ENCODE measurements at regions not wholly inside any gene's neighbourhood (a gene's known extent, or its start where the extent isn't known, plus 50 kb on each side); places are given as distances from the start of the nearest gene placed in this dataset.
"Not testable (repeated sequence)": the region's sequence is repeated elsewhere in the genome, so short reads cannot be mapped to it uniquely, and the experiment has no call there.

DNA sequence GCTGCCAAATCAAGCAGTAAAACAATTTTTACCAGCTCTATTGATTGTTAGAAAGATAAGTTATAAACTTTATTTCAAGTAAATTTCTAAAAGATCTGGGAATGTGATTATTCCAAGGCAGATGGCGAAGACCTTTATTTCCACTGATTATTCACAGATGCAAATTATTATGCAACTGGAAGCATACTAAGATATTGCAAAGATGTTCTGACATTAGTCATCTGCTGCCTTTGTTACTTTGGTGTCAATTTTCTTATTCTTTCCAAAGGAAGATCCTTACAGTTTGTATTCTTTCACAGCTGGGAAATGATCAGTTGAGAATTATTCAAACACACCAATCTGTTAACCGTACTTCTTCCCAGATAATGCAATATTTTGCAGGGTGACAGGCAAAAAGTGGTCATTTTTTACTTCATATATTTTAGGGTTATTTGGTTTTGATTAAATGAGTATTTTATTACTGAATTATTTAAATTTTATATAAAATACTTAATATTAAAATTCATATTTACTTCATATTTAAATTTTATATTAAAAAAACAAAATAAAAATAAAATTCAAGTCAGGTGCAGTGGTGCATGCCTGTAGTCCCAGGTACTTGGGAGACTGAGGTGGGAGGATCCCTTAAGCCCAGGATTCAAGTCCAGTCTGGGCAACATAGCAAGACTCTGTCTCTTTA is 171.3 kb downstream of the FZD1 start:
- Histone ChIP-seq H3K4me3 (ENCODE audit: low read depth, low read length) (no peak overlapping the region), H3K27me3 (ENCODE audit: control insufficient read depth, insufficient read depth, low read length) (no peaks in the 10 kb centered on the region), H3K36me3 (ENCODE audit: control insufficient read depth, insufficient read depth, low read length) (no peaks in the 10 kb centered on the region)
- DNase-seq (ENCODE audit: low read depth): peak; percentile 50
- FAIRE-seq: no peak
- TF ChIP-seq, protein P1, sequence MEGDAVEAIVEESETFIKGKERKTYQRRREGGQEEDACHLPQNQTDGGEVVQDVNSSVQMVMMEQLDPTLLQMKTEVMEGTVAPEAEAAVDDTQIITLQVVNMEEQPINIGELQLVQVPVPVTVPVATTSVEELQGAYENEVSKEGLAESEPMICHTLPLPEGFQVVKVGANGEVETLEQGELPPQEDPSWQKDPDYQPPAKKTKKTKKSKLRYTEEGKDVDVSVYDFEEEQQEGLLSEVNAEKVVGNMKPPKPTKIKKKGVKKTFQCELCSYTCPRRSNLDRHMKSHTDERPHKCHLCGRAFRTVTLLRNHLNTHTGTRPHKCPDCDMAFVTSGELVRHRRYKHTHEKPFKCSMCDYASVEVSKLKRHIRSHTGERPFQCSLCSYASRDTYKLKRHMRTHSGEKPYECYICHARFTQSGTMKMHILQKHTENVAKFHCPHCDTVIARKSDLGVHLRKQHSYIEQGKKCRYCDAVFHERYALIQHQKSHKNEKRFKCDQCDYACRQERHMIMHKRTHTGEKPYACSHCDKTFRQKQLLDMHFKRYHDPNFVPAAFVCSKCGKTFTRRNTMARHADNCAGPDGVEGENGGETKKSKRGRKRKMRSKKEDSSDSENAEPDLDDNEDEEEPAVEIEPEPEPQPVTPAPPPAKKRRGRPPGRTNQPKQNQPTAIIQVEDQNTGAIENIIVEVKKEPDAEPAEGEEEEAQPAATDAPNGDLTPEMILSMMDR (IDR thresholded peaks at IDR 0.05; ENCODE audit: insufficient read depth, low read length, severe bottlenecking): no peak

DNA sequence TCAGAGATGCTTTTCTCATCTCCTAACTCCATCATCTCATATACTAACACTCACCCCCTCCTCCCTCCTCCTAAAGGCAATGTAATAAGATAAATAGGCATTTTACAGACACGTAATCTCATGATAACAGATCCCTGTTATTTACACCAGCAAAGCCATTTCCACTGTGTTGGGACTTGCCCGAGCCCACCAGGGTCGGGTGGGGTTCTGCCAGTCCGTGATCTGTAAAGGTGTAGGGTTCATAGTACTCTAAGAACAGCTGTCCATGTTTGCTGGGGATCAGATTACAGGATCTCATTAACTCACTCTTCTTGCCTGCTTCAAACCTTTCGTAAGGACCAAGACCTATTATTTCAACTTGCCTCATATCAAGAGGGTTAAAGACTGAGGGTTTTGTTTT is 172.4 kb downstream of the FZD1 start:
- no peaks in the 10 kb centered on the region for H3K36me3 ChIP-seq (ENCODE audit: control insufficient read depth, insufficient read depth, low read length)
- H3K27me3 ChIP-seq (ENCODE audit: control insufficient read depth, insufficient read depth, low read length): no peaks in the 10 kb centered on the region
- FAIRE-seq: no peak
- TF ChIP-seq, protein P1 (IDR thresholded peaks at IDR 0.05; ENCODE audit: insufficient read depth, low read length, severe bottlenecking): no peak
- no peak overlapping the region for H3K4me3 ChIP-seq (ENCODE audit: low read depth, low read length)
- peak; percentile 61 for DNase-seq (ENCODE audit: low read depth)

DNA sequence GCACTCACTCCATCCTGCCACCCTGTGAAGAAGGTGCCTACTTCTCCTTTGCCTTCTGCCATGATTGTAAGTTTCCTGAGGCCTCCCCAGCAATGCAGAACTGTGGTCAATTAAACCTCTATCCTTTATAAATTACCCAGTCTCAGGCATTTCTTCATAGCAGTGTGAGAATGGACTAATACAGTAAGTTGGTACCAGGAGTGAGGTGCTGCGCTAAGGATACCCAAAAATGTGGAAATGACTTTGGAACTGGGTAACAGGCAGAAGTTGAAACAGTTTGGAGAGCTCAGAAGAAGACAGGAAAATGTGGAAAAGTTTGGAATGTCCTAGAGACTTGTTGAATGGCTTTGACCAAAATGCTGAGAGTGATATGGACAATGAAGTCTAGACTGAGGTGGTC is 176.0 kb downstream of the FZD1 start:
- not testable (repeated sequence) for DNase-seq (ENCODE audit: low read depth); H3K36me3 ChIP-seq (ENCODE audit: control insufficient read depth, insufficient read depth, low read length); FAIRE-seq; H3K27me3 ChIP-seq (ENCODE audit: control insufficient read depth, insufficient read depth, low read length); H3K4me3 ChIP-seq (ENCODE audit: low read depth, low read length)

DNA sequence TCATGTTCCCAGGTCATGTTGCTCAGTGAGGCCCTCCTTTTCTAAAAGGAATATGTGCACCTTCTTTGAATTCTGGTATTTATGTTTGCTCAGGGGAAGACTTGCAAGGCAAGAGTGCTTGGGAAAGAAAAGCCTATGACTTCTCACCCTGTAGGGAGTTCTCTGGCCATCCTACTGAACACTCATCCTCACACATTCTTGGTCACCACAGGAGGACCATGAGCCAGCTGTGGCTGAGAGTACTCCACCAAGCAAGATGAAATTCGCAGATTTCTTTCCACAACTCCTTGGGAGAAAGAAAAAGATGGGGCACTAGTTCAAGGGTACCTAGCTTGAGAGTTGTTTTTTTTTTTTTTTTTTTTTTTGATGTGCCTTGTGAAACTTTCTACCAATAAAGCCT is 179.6 kb downstream of the FZD1 start:
- FAIRE-seq: no peak
- TF ChIP-seq, protein P1 (IDR thresholded peaks at IDR 0.05; ENCODE audit: insufficient read depth, low read length, severe bottlenecking): no peak

DNA sequence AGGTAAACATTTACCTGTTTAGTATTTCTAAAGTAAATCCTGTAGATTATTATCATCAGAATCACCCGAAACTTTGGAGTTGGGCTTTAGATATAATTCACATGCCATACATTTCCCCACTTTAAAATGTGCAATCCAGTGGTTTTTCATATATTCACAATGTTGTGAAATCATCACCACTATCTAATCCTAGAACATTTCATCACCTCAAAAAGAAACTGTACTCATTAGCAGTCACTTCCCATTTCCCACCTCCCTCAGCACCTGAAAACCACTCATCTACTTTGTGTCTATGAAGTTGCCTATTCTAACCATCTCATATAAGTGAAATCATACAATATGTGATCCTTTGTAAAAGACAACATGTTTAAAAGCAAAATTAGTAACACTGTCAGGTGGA is 182.6 kb downstream of the FZD1 start:
- FAIRE-seq: no peak
- Histone ChIP-seq H3K4me3 (ENCODE audit: low read depth, low read length) (no peak overlapping the region), H3K36me3 (ENCODE audit: control insufficient read depth, insufficient read depth, low read length) (no peaks in the 10 kb centered on the region), H3K27me3 (ENCODE audit: control insufficient read depth, insufficient read depth, low read length) (no peaks in the 10 kb centered on the region)
- DNase-seq (ENCODE audit: low read depth): no peak
- TF ChIP-seq, protein P1 (IDR thresholded peaks at IDR 0.05; ENCODE audit: insufficient read depth, low read length, severe bottlenecking): no peak

More for the DNA sequence above, 179.6 kb downstream of the FZD1 start:
- Histone ChIP-seq H3K4me3 (ENCODE audit: low read depth, low read length) (no peak overlapping the region), H3K36me3 (ENCODE audit: control insufficient read depth, insufficient read depth, low read length) (no peaks in the 10 kb centered on the region), H3K27me3 (ENCODE audit: control insufficient read depth, insufficient read depth, low read length) (no peaks in the 10 kb centered on the region)
- DNase-seq (ENCODE audit: low read depth): no peak

DNA sequence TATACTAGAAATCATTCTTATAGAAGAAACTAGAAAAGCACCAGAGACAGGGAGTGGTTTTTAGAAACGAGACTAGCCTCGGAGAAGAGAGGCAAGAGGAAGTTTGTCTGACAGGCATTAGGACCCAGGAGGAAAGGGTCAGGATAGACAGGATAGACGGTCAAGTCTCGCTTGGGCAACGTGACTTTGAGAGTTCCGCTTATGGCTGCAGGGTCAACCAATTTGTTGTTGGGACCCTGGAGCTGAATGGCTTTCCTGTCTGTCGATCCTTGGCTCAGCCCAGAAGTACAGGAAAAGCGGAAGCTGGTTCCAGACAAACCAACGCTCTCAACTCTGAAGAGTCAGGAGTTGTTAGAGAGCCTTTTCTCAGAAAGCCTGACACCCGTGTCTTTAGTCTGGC is 191.2 kb downstream of the FZD1 start:
- Histone ChIP-seq H3K27me3 (ENCODE audit: control insufficient read depth, insufficient read depth, low read length) (no peaks in the 10 kb centered on the region), H3K4me3 (ENCODE audit: low read depth, low read length) (no peak overlapping the region), H3K36me3 (ENCODE audit: control insufficient read depth, insufficient read depth, low read length) (no peaks in the 10 kb centered on the region)
- no peak for FAIRE-seq
- TF ChIP-seq, protein P1 (IDR thresholded peaks at IDR 0.05; ENCODE audit: insufficient read depth, low read length, severe bottlenecking): no peak
- no peak for DNase-seq (ENCODE audit: low read depth)
